ENCODE measurements at regions not wholly inside any gene's neighbourhood (a gene's known extent, or its start where the extent isn't known, plus 50 kb on each side); places are given as distances from the start of the nearest gene placed in this dataset.
"Not testable (repeated sequence)": the region's sequence is repeated elsewhere in the genome, so short reads cannot be mapped to it uniquely, and the experiment has no call there.

DNA sequence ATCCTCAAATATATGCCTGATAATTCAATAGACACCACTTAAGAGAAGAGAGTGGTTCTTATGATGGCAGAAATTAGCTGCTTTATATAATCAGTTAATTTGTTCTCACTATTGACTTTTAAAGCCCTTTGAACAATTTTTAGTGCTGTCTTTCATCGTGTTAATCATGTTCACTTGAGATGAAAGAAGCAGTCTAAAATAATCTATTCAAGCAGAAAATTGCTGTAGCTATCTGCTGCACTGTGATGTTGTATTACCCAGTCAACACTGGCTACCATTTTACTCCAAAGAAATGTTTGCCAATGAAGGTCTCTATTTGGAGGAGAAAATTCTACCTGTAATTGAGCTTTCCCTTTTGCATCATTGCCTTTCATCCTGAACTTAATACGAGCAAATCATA lies 459.8 kb upstream of the FSIP2 start:
- Histone ChIP-seq H3K9me3 (no peaks in the 10 kb centered on the region), H3K27me3 (no peaks in the 10 kb centered on the region)

DNA sequence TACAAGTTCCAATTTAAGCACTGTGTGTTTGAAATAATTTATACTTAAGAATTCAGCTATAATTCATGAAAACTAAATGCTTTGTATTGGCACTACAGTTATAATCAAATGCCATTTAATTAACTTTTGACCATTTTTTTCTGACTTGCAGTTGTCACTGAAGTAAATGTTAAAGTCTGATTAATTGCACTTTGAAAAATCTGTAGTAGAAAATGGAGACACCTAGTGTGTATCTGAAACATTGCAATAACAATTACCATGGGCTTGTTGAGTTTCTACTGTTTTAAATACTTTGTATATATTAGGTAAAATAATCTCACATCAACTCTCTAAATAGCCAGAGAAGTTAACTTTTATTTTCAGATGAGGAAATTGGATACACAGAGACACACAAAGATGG lies 458.6 kb upstream of the FSIP2 start:
- Histone ChIP-seq H3K4me1 (no peaks in the 10 kb centered on the region), H3K4me3 (no peak overlapping the region), H3K27me3 (no peaks in the 10 kb centered on the region), H3K36me3 (no peaks in the 10 kb centered on the region), H3K27ac (no peak overlapping the region), H3K9me3 (no peaks in the 10 kb centered on the region)
- no peak for ATAC-seq (ENCODE audit: low FRiP score in 2 of 2)
- TF ChIP-seq CTCF (IDR thresholded peaks at IDR 0.05), result peak in 1 of 6 experiments; percentile 17
- TF ChIP-seq EP300 (IDR thresholded peaks at IDR 0.05), result no peak
- no peak for DNase-seq

More for the DNA sequence above, 459.8 kb upstream of the FSIP2 start:
- 70 to 81% methylated on average over 2 of the region's 2 CpGs for WGBS, 2 donors
- DNase-seq, result no peak
- ATAC-seq (ENCODE audit: low FRiP score in 2 of 2), result no peak
- H3K36me3 ChIP-seq, result no peaks in the 10 kb centered on the region
- TF ChIP-seq POLR2A (IDR thresholded peaks at IDR 0.05), result no peak
- no peak overlapping the region for H3K4me3 ChIP-seq
- H3K27ac ChIP-seq, result no peak overlapping the region
- H3K4me1 ChIP-seq, result no peaks in the 10 kb centered on the region

GRCh38 chr2:185284696-185285095 lies 453.9 kb upstream of the FSIP2 start:
- Histone ChIP-seq H3K27ac (no peak overlapping the region), H3K36me3 (no peaks in the 10 kb centered on the region), H3K9me3 (no peaks in the 10 kb centered on the region), H3K4me3 (no peak overlapping the region), H3K27me3 (no peaks in the 10 kb centered on the region), H3K4me1 (no peaks in the 10 kb centered on the region)
- no peak for DNase-seq
- ATAC-seq (ENCODE audit: low FRiP score in 2 of 2), result no peak
- TF ChIP-seq POLR2AphosphoS5 (IDR thresholded peaks at IDR 0.05) (no peak), POLR2A (IDR thresholded peaks at IDR 0.05) (no peak), EP300 (IDR thresholded peaks at IDR 0.05) (no peak), CTCF (IDR thresholded peaks at IDR 0.05) (no peak)

DNA sequence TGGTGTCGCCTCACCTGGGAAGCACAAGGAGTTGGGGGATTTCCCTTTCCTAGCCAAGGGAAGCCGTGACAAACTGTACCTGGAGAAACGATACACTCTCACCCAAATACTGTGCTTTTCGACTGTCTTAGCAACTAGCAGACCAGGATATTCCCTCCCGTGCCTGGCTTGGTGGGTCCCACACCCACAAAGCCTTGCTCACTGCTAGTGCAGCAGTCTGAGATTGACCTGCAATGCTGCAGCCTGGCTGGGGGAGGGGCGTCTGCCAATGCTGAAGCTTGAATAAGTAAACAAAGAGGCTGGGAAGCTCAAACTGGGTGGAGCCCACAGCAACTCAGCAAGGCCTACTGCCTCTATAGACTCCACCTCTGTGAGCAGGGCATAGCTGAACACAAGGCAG lies 448.6 kb upstream of the FSIP2 start:
- not testable (repeated sequence) for H3K4me3 ChIP-seq; ATAC-seq (ENCODE audit: low FRiP score in 2 of 2); H3K27ac ChIP-seq; H3K9me3 ChIP-seq; H3K4me1 ChIP-seq; H3K36me3 ChIP-seq; H3K27me3 ChIP-seq
- DNase-seq, result peak in 1 of 2 donors; percentile 3
- 59 to 63% methylated on average over 5 to 6 of the region's 6 CpGs for WGBS, 2 donors

GRCh38 chr2:185291035-185291647 lies 447.5 kb upstream of the FSIP2 start:
- ATAC-seq (ENCODE audit: low FRiP score in 2 of 2) (peak in 1 of 2 donors; percentile 60), DNase-seq (no peak)
- Histone ChIP-seq H3K4me1 (no peaks in the 10 kb centered on the region), H3K36me3 (no peaks in the 10 kb centered on the region), H3K27me3 (no peaks in the 10 kb centered on the region), H3K27ac (no peak overlapping the region), H3K9me3 (no peaks in the 10 kb centered on the region), H3K4me3 (no peak overlapping the region)
- 49 to 56% methylated on average over 6 to 7 of the region's 7 CpGs for WGBS, 2 donors
- TF ChIP-seq CTCF (IDR thresholded peaks at IDR 0.05) (peak in 4 of 6 experiments; percentile 29 to 56 (median 38)), EP300 (IDR thresholded peaks at IDR 0.05) (no peak)

DNA sequence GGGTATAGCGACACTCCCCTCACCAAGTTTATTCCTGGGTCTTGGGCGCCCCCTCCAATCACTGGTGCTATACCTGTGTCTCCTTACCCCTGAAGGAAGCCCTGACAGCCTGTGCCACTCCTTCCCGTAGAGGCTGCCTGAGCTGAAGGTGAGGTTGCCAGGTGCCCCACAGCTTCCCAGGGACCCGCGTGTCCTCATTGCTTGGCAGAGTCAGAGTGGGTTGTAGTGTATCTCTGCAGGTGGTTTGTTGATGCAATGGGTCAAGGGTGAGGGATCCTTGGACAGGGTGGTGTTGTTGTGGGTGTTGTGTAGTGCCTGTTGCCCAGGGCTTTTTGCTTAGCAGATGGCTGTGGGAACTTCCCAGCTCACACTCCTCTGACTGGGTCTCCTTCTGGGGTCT lies 438.7 kb upstream of the FSIP2 start:
- WGBS, 2 donors, result 79% methylated on average over 5 of the region's 5 CpGs; no CpG with 5 or more reads in 1 of the 2 donors
- H3K27ac ChIP-seq, result no peak overlapping the region
- peak; percentile 8 to 19 for ATAC-seq (ENCODE audit: low FRiP score in 2 of 2)

More for the DNA sequence above, 438.7 kb upstream of the FSIP2 start:
- no peak for DNase-seq
- peaks cover 0 to 3% (median 0%) of the 10 kb centered on the region in 4 donors for H3K9me3 ChIP-seq
- no peaks in the 10 kb centered on the region for H3K36me3 ChIP-seq
- H3K4me3 ChIP-seq, result no peak overlapping the region
- H3K27me3 ChIP-seq, result no peaks in the 10 kb centered on the region
- no peaks in the 10 kb centered on the region for H3K4me1 ChIP-seq
- TF ChIP-seq CTCF (IDR thresholded peaks at IDR 0.05), result no peak

Measured in upper lobe of left lung (tissue), 6 donors.